ENCODE measurements at regions not wholly inside any gene's neighbourhood (a gene's known extent, or its start where the extent isn't known, plus 50 kb on each side); places are given as distances from the start of the nearest gene placed in this dataset.

GRCh38 chr9:2377834-2378233, 243.8 kb upstream of the VLDLR start:
- Histone ChIP-seq H3K4me3 (ENCODE audit: severe bottlenecking) (no peak overlapping the region), H3K4me1 (ENCODE audit: insufficient read depth, poor library complexity, severe bottlenecking) (no peaks in the 10 kb centered on the region), H3K27ac (ENCODE audit: poor library complexity, severe bottlenecking) (no peak overlapping the region), H3K9me3 (ENCODE audit: severe bottlenecking) (no peaks in the 10 kb centered on the region), H3K27me3 (ENCODE audit: insufficient read depth, poor library complexity, severe bottlenecking) (peaks cover 3% of the 10 kb centered on the region), H3K36me3 (ENCODE audit: low read depth) (no peaks in the 10 kb centered on the region)
- no peak for DNase-seq (ENCODE audit: low spot score)
- no peak for ATAC-seq (ENCODE audit: low read depth)
- TF ChIP-seq, protein P1, sequence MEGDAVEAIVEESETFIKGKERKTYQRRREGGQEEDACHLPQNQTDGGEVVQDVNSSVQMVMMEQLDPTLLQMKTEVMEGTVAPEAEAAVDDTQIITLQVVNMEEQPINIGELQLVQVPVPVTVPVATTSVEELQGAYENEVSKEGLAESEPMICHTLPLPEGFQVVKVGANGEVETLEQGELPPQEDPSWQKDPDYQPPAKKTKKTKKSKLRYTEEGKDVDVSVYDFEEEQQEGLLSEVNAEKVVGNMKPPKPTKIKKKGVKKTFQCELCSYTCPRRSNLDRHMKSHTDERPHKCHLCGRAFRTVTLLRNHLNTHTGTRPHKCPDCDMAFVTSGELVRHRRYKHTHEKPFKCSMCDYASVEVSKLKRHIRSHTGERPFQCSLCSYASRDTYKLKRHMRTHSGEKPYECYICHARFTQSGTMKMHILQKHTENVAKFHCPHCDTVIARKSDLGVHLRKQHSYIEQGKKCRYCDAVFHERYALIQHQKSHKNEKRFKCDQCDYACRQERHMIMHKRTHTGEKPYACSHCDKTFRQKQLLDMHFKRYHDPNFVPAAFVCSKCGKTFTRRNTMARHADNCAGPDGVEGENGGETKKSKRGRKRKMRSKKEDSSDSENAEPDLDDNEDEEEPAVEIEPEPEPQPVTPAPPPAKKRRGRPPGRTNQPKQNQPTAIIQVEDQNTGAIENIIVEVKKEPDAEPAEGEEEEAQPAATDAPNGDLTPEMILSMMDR (IDR thresholded peaks at IDR 0.05; ENCODE audit: poor library complexity, severe bottlenecking) = no peak

DNA sequence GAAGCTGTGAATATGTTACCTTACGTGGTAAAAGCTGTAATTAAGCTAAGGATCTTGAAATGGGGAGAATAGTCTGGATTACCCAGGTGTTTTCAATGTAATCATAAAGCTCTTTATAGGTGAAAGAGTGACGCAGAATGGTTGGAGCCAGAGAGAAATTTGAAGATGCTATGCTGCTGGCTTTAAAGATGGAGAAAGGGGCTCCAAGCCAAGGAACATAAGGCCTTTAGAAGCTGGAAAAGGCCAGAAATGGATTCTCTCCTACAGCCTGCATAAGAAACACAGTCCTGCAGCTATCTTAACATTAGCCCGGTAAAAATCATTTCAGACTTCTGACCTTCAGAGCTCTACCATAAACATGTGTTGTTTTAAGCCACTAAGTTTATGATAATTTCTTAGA, 243.3 kb upstream of the VLDLR start:
- Histone ChIP-seq H3K36me3 (ENCODE audit: low read depth) (no peaks in the 10 kb centered on the region), H3K27me3 (ENCODE audit: insufficient read depth, poor library complexity, severe bottlenecking) (peaks cover 3% of the 10 kb centered on the region), H3K4me1 (ENCODE audit: insufficient read depth, poor library complexity, severe bottlenecking) (no peaks in the 10 kb centered on the region), H3K4me3 (ENCODE audit: severe bottlenecking) (no peak overlapping the region), H3K9me3 (ENCODE audit: severe bottlenecking) (no peaks in the 10 kb centered on the region), H3K27ac (ENCODE audit: poor library complexity, severe bottlenecking) (no peak overlapping the region)
- TF ChIP-seq, protein P1 (IDR thresholded peaks at IDR 0.05; ENCODE audit: poor library complexity, severe bottlenecking) = no peak
- ATAC-seq (ENCODE audit: low read depth) (no peak), DNase-seq (ENCODE audit: low spot score) (no peak)

GRCh38 chr9:2378816-2379215, 242.8 kb upstream of the VLDLR start:
- no peak for DNase-seq (ENCODE audit: low spot score)
- TF ChIP-seq, protein P1 (IDR thresholded peaks at IDR 0.05; ENCODE audit: poor library complexity, severe bottlenecking) = no peak
- Histone ChIP-seq H3K36me3 (ENCODE audit: low read depth) (no peaks in the 10 kb centered on the region), H3K27ac (ENCODE audit: poor library complexity, severe bottlenecking) (no peak overlapping the region), H3K9me3 (ENCODE audit: severe bottlenecking) (no peaks in the 10 kb centered on the region), H3K4me3 (ENCODE audit: severe bottlenecking) (no peak overlapping the region), H3K27me3 (ENCODE audit: insufficient read depth, poor library complexity, severe bottlenecking) (peaks cover 3% of the 10 kb centered on the region), H3K4me1 (ENCODE audit: insufficient read depth, poor library complexity, severe bottlenecking) (no peaks in the 10 kb centered on the region)
- no peak for ATAC-seq (ENCODE audit: low read depth)

DNA sequence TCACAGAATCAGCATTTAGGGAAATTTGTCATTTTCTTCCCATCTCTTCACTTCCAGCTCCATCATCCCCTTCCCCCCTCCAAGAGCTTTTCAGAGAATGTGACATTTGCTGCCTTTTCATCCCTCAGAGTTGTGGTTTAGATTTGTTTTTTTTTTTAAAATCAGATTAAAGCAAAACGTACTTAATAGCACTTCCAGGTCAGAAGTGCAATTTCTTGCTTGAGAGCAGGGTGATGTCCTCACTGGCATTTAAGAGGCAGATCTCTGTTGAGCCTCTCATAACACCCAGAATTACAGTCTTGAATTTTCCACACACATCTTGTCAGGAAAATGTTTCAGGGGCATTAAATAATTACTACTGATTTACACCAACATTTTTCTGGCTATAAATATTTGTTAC, 236.8 kb upstream of the VLDLR start:
- Histone ChIP-seq H3K4me1 (ENCODE audit: insufficient read depth, poor library complexity, severe bottlenecking) (no peaks in the 10 kb centered on the region), H3K4me3 (ENCODE audit: severe bottlenecking) (no peak overlapping the region), H3K36me3 (ENCODE audit: low read depth) (no peaks in the 10 kb centered on the region), H3K27ac (ENCODE audit: poor library complexity, severe bottlenecking) (no peak overlapping the region), H3K9me3 (ENCODE audit: severe bottlenecking) (no peaks in the 10 kb centered on the region), H3K27me3 (ENCODE audit: insufficient read depth, poor library complexity, severe bottlenecking) (peaks cover 3% of the 10 kb centered on the region)
- no peak for DNase-seq (ENCODE audit: low spot score)
- no peak for ATAC-seq (ENCODE audit: low read depth)
- TF ChIP-seq, protein P1 (IDR thresholded peaks at IDR 0.05; ENCODE audit: poor library complexity, severe bottlenecking) = no peak

GRCh38 chr9:2385746-2386145, 235.8 kb upstream of the VLDLR start:
- H3K27ac ChIP-seq (ENCODE audit: poor library complexity, severe bottlenecking) = no peak overlapping the region
- TF ChIP-seq, protein P1 (IDR thresholded peaks at IDR 0.05; ENCODE audit: poor library complexity, severe bottlenecking) = no peak
- no peaks in the 10 kb centered on the region for H3K9me3 ChIP-seq (ENCODE audit: severe bottlenecking)
- H3K27me3 ChIP-seq (ENCODE audit: insufficient read depth, poor library complexity, severe bottlenecking) = peaks cover 3% of the 10 kb centered on the region
- ATAC-seq (ENCODE audit: low read depth) (no peak), DNase-seq (ENCODE audit: low spot score) (no peak)
- no peak overlapping the region for H3K4me3 ChIP-seq (ENCODE audit: severe bottlenecking)
- H3K36me3 ChIP-seq (ENCODE audit: low read depth) = no peaks in the 10 kb centered on the region
- no peaks in the 10 kb centered on the region for H3K4me1 ChIP-seq (ENCODE audit: insufficient read depth, poor library complexity, severe bottlenecking)

Data from RWPE2 (cell line).